ENCODE measurements at regions not wholly inside any gene's neighbourhood (a gene's known extent, or its start where the extent isn't known, plus 50 kb on each side); places are given as distances from the start of the nearest gene placed in this dataset.

DNA sequence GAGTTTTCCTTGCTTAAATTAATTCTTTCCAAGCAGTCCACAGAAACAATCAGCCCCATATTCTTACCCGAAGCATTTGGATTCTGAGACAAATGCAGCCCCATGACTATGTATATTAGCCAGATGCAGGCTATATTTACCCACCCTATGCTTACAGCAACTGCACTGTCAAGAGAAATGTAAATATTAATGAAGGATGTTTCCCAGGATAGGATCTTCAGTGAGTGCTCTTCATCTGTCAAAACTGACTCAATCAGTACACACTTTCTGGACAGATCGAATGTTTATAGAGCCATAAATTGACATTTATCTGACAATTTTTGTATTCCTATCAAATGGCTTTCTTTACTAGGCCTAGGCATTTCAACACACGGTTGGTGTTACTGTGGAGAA is 725.3 kb upstream of the SEMA6A start:
- Histone ChIP-seq H2BK15ac (ENCODE audit: low read depth, low read length) (no peak overlapping the region), H3K27ac (ENCODE audit: insufficient read length, low read depth, low read length) (no peak overlapping the region), H4K91ac (ENCODE audit: insufficient read length, low read depth, low read length) (no peak overlapping the region), H3K56ac (ENCODE audit: insufficient read length, low read depth, low read length) (no peak overlapping the region), H3K23me2 (ENCODE audit: insufficient read length, low read depth, low read length, poor library complexity, severe bottlenecking) (no peaks in the 10 kb centered on the region), H3K4me1 (ENCODE audit: insufficient read depth, low read length) (no peaks in the 10 kb centered on the region), H3K27me3 (ENCODE audit: insufficient read depth, low read length) (no peaks in the 10 kb centered on the region), H2BK20ac (ENCODE audit: low read depth, low read length, poor library complexity, severe bottlenecking) (no peak overlapping the region), H2AFZ (ENCODE audit: low read length) (no peak overlapping the region), H3K14ac (ENCODE audit: insufficient read depth, low read length) (no peak overlapping the region), H2BK120ac (ENCODE audit: low read depth, low read length, poor library complexity, severe bottlenecking) (no peak overlapping the region), H3K4me2 (ENCODE audit: insufficient read depth, insufficient read length, low read length) (no peak overlapping the region), H4K20me1 (ENCODE audit: control insufficient read depth, insufficient read depth, insufficient read length) (no peaks in the 10 kb centered on the region), H3K9me3 (ENCODE audit: control insufficient read depth, low read depth, low read length) (no peaks in the 10 kb centered on the region), H3K79me2 (ENCODE audit: insufficient read depth, low read length) (no peaks in the 10 kb centered on the region), H2AK5ac (ENCODE audit: insufficient read length, low read length) (no peak overlapping the region), H4K8ac (replicated peaks; ENCODE audit: insufficient read length, low read depth, low read length) (no peak overlapping the region), H3K9ac (ENCODE audit: extremely low read depth, insufficient read length, low read length) (no peak overlapping the region), H4K5ac (ENCODE audit: insufficient read length, low read depth, low read length) (no peak overlapping the region), H3K23ac (ENCODE audit: insufficient read length, low read depth, low read length) (no peak overlapping the region), H3K79me1 (ENCODE audit: insufficient read depth, low read depth, low read length, poor library complexity, severe bottlenecking) (no peaks in the 10 kb centered on the region), H2BK5ac (ENCODE audit: insufficient read length, low read length) (no peak overlapping the region), H3T11ph (ENCODE audit: low read length) (no peak overlapping the region), H3K18ac (ENCODE audit: insufficient read length, low read depth, low read length) (no peak overlapping the region), H2BK12ac (ENCODE audit: insufficient read length, low read depth, low read length) (no peak overlapping the region), H3K4ac (ENCODE audit: low read depth, low read length) (no peak overlapping the region)
- Mint-ChIP-seq H3K27ac (no peak overlapping the region), H3K9me3 (peaks cover 0 to 3% of the 10 kb centered on the region in 2 experiments; a peak in 2 of 5 replicates), H3K4me1 (peaks cover 9 to 11% of the 10 kb centered on the region in 2 experiments), H3K4me3 (no peak overlapping the region), H3K36me3 (ENCODE audit: insufficient read depth in 1 of 3, low read depth in 3 of 3) (peaks cover 0 to under 1% (median 0%) of the 10 kb centered on the region in 3 experiments; a peak in 2 of 7 replicates), H3K27me3 (ENCODE audit: low read depth) (no peaks in the 10 kb centered on the region)
- no peak for DNase-seq
- TF ChIP-seq, protein P1, sequence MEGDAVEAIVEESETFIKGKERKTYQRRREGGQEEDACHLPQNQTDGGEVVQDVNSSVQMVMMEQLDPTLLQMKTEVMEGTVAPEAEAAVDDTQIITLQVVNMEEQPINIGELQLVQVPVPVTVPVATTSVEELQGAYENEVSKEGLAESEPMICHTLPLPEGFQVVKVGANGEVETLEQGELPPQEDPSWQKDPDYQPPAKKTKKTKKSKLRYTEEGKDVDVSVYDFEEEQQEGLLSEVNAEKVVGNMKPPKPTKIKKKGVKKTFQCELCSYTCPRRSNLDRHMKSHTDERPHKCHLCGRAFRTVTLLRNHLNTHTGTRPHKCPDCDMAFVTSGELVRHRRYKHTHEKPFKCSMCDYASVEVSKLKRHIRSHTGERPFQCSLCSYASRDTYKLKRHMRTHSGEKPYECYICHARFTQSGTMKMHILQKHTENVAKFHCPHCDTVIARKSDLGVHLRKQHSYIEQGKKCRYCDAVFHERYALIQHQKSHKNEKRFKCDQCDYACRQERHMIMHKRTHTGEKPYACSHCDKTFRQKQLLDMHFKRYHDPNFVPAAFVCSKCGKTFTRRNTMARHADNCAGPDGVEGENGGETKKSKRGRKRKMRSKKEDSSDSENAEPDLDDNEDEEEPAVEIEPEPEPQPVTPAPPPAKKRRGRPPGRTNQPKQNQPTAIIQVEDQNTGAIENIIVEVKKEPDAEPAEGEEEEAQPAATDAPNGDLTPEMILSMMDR (conservative IDR thresholded peaks at IDR 0.05), result no peak
- WGBS (ENCODE audit: extremely low coverage, insufficient read length, low lambda C conversion rate), result no CpG with 5 or more reads among the region's 3 CpGs
